Tibial nerve (tissue), 4 donors: ENCODE measurements at regions not wholly inside any gene's neighbourhood (a gene's known extent, or its start where the extent isn't known, plus 50 kb on each side); places are given as distances from the start of the nearest gene placed in this dataset.
"Not testable (repeated sequence)": the region's sequence is repeated elsewhere in the genome, so short reads cannot be mapped to it uniquely, and the experiment has no call there.

Experiments
- CTCF ChIP-seq, 5 experiments: fragments of 200-600 bp in 3 of 5; fragments of 450-650 bp in 2 of 5; sonication (generic) in 3 of 5; IDR thresholded peaks; one replicate each; pipeline ENCODE4 v1.5.1; 2016 to 2019; ENCODE audit warnings: antibody characterized with exemption in 5 of 5, mild to moderate bottlenecking in 3 of 5, moderate library complexity in 2 of 5
- EP300 ChIP-seq, 2 donors: sonication (generic); formaldehyde crosslinking; IDR thresholded peaks; one replicate each; pipeline ENCODE4 v1.6.1; 2017; ENCODE audit warnings: antibody characterized with exemption in 2 of 2, mild to moderate bottlenecking in 1 of 2
- POLR2A ChIP-seq, 2 donors: fragments of 450-650 bp; IDR thresholded peaks; one replicate each; pipeline ENCODE4 v1.6.1; 2017; ENCODE audit warnings: antibody characterized with exemption in 2 of 2, mild to moderate bottlenecking in 2 of 2, moderate library complexity in 2 of 2

GRCh38 chr9:73445384-73445783 lies 293.7 kb downstream of the ANXA1 start:
- not testable (repeated sequence) for TF ChIP-seq POLR2A, CTCF, EP300 (IDR thresholded peaks at IDR 0.05)
